Iris pigment epithelial cell (primary cell): ENCODE measurements at regions not wholly inside any gene's neighbourhood (a gene's known extent, or its start where the extent isn't known, plus 50 kb on each side); places are given as distances from the start of the nearest gene placed in this dataset.
A peak's percentile ranks its signal among the peaks of the same experiment; 100 is the strongest.
"Not testable (repeated sequence)": the region's sequence is repeated elsewhere in the genome, so short reads cannot be mapped to it uniquely, and the experiment has no call there.

ENCODE experiments used
- DNase-seq: peaks from one replicate; pipeline ENCODE4 v3.0.0-alpha.2; 2011; ENCODE audit warnings: low read depth

DNA sequence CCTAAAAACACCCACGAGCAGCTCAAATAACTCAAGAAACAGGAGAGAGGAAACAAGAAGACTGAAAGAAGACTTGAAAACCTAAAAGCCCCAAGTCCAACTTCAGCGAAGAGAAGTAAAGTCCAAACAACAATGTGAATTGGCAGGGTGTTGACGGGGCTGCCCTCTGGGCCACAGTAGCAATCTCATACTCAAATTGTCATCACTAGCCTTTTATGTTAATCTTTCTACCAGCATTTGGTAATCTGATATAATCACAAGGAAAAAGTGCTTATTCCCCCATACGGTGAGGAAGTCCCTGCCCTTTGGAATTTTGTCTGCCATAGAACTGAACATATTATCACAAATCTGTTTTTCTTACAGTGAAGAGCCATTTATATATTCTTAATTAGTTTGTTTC, 51.5 kb upstream of the IFNE start:
- no peak for DNase-seq

DNA sequence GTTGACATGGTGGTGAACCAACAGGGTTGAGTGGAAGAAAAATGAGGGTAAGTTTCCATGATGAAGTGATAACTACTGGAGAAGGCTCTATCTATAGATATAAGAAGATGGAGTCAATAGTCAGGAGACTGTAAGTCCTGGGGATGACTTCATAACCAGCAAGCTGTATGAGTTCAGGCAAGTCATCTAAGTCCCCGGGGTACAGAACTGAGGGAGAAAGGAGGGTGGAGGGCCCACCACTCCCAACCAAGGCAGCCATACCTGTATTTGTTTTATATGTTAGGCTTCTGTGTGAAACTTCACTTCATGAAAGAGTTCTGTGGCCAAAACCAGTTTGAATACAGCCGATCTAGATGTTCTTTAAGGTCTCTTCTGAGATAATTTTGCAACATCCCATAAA, 53.3 kb upstream of the IFNE start:
- no peak for DNase-seq

DNA sequence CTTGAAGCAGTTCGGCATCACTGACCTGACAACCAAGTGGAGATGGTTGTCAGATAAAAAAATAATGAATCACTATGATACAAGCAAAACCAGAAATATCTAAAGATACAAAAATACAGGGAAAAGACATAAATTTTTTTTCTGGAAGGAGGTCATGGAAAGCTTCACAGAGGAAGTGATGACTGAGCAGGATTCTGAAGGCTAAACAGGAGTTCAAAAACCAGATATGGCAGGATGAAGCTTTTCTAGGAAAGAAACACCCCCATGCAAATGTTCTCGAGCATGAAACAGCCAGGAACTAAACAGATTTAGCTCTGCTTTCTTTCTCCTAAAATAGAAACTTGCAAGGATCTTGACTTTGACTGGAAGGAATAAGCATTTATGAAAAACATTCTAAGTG, 60.7 kb upstream of the IFNE start:
- DNase-seq = peak; percentile 48

DNA sequence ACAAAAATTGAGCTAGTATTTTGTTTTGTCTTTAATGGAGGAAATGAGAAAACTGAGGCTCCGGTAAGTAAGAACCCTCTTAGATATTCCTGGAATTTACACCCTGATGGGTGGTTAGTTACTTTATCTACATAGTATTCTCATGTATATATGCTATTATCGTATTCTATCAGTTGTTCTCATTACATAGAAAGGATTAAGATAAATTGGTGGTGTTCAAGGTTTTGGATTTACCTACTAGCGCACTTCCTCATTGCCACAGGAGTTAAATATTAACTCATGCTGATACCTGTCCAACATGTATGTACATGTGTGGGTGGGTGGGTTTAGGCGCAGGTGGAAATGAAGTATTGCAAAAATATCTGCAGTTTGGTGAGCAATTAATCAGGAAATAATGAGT, 61.1 kb upstream of the IFNE start:
- DNase-seq = no peak

DNA sequence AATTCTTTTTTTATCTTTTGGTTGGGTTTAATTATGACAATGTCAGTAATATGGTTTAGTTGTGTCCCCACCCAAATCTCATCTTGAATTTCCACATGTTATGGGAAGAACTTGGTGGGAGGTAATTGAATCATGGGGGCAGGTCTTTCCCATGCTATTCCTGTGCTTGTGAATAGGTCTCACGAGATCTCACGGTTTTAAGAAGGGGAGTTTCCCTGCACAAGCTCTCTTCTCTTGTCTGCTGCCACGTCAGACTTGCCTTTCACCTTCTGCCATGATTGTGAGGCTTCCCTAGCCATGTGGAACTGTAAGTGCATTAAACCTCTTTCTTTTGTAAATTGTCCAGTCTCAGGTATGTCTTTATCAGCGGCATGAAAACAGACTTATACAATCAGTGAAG, 61.7 kb upstream of the IFNE start:
- not testable (repeated sequence) for DNase-seq

GRCh38 chr9:21546949-21547348, 64.8 kb upstream of the IFNE start:
- no peak for DNase-seq

GRCh38 chr9:21549251-21549765, 67.2 kb upstream of the IFNE start:
- peak; percentile 98 for DNase-seq

DNA sequence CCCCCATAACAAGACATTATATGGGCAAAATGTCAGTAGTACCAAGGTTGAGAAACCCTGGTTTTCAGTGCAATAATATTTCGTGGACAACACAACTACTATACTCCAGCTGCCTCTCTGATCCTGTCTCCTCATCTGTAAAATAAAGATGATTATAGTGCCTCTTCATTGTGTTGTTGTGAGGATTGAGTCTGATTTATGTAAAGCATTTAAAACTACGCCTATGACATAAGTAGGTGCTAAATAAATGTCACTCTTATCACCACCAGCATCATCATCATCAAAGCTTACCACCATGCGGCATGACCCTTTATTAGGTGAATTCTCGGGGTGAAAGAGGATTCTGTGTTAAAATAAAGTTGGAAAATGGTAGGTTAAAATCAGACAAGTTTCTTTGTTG, 67.8 kb upstream of the IFNE start:
- no peak for DNase-seq

DNA sequence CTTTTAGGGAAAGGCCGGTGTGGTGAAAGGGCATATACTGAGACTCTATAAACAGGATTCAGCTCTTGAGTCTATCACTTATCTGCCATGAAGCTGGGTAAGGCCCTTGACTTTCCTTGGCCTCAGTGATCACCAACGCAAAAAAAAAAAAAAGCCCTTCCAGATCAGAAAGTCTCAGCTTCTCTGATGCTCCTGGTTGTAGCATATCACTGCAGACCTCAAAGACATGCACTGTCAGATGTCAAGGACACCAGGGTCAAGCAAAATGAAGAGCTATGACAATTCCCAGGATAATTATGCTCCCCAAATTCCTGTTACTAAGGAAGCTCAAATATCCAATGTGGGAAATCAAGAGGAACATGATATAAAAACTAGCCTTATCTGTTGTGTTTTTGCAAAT, 68.3 kb upstream of the IFNE start:
- no peak for DNase-seq

- no peak for DNase-seq
Measured at GRCh38 chr9:21551401-21551800, 69.3 kb upstream of the IFNE start.

GRCh38 chr9:21552244-21553170, 70.4 kb upstream of the IFNE start:
- no peak for DNase-seq

DNA sequence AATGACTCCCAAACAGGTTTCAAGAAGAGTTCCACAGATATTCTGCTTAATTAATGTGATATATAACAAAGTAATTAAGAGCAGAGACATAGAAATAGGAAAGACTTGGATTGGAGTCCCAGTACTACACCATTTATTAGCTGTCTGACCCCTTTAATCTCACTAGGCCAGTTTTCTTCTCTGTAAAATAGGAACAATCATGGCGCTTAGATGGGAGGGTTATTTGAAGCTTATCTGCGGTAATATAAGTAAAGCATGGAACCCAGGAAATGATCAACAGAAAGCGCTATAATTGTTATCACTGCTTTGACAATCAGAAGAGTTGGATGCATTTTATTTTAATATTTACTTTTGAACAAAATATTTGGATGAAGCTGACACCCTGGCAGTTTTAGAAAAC, 71.3 kb upstream of the IFNE start:
- DNase-seq = no peak

DNA sequence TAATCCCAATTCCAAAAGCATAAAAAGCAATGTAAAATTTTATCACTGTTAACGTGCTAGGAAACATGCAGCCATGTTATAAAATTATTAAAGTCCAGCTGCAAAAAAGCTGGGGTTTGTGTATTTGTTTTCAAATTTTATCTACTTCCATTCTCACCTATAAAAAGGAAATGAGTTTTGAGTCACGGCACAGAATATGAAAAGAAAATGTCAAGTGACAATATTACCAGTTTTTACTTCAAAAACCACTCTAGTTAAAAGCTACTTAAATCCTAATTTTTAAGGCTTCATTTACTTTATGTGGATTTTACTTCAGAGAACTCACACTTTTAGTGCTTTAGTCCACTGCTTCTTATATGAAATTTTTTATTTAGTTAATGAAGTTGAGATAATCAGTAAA, 72.7 kb upstream of the IFNE start:
- no peak for DNase-seq

DNA sequence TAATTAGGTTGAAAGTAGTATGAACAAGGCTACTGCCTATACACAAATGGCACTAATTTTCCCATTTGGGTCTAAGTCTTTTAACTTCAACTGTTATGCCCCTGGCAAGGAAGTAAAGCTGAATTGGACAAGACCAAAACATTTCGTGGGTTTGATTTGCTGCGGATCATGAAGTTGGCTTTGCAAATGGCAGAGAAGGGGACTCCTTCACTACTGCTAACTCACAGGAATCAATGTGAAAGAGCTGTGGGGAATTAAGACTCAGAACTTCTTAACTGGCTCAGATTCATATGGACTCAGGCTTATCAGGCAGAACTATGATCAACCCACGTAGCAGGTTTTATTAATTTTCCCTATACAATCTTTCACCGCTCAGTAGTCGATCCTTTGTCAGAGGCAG, 73.8 kb upstream of the IFNE start:
- DNase-seq = no peak

GRCh38 chr9:21556581-21557427, 74.7 kb upstream of the IFNE start:
- no peak for DNase-seq

- no peak for DNase-seq
Measured at GRCh38 chr9:21557428-21557768, 75.3 kb upstream of the IFNE start.

DNA sequence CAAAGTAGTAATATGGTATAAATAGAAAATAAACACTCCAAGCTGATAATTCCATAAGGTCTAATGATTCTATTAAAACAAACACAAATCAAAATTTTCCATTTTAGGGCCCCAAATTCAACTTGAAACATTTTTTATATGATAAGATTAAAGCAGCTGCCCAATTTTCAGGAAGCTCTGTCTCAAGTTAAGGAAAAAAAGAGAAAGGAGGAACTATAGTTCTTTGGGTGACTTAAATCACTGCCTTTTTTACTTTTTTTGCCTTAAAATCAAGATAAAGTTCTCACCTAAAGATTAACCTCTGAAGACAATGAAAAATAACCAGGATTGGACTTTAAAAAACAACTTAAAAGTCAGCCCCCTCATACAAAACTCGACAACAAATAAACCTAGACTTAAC, 76.0 kb upstream of the IFNE start:
- no peak for DNase-seq

GRCh38 chr9:21558615-21559401, 76.7 kb upstream of the IFNE start:
- no peak for DNase-seq

- DNase-seq = peak; percentile 65
Measured at GRCh38 chr9:21559402-21560280, 77.5 kb upstream of the IFNE start.

- DNase-seq = no peak
Measured at GRCh38 chr9:21560281-21560745, 78.2 kb upstream of the IFNE start.

- DNase-seq = no peak
Measured at GRCh38 chr9:21561502-21561901, 79.4 kb upstream of the IFNE start.
